Stimulated activated CD4-positive, alpha-beta T cell treated with anti-CD3 and anti-CD28 coated beads, Interleukin-15, amount 100 ng/mL, for 48 hours (primary cell): ENCODE measurements at regions not wholly inside any gene's neighbourhood (a gene's known extent, or its start where the extent isn't known, plus 50 kb on each side); places are given as distances from the start of the nearest gene placed in this dataset.

Experiments
- DNase-seq, 2 donors: peaks; one replicate each; pipeline ENCODE4 v3.0.0-alpha.2; 2020; ENCODE audit warnings: low read depth in 2 of 2

DNA sequence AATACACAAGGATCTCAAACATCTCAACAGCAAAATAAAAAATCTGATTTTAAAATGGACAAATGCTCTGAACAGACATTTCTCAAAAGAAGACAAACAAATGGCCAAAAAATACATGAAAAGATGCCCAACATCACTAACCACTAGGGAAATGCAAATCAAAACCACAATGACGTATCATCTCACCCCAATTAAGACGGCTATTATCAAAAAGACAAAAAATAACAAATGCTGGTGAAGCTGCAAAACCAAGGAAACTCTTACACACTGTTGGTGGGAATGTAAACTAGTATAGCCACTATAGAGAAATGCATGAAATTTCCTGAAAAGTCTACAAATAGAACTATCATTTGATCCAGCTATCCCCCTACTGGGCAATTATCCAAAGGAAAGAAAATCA lies 145.0 kb downstream of the BTG1 start:
- no peak for DNase-seq

GRCh38 chr12:91999823-92000222 lies 145.8 kb downstream of the BTG1 start:
- no peak for DNase-seq

DNA sequence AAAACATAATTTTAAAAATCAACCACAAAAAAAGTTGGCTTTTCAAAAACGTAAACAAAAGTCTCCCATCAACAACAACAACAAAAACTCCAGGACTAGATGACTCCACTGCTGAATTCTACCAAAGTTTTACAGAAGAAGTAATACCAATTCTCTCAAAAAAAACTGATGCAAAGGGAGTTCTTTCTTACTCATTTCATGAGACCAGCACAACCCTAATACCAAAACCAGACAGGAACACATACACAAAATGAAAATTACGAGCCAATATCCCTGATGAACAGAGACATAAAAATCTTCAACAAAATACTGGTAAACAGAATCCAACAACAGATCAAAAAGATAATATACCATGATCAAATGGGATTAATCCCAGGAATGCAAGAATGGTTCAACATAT lies 147.3 kb downstream of the BTG1 start:
- no peak for DNase-seq

DNA sequence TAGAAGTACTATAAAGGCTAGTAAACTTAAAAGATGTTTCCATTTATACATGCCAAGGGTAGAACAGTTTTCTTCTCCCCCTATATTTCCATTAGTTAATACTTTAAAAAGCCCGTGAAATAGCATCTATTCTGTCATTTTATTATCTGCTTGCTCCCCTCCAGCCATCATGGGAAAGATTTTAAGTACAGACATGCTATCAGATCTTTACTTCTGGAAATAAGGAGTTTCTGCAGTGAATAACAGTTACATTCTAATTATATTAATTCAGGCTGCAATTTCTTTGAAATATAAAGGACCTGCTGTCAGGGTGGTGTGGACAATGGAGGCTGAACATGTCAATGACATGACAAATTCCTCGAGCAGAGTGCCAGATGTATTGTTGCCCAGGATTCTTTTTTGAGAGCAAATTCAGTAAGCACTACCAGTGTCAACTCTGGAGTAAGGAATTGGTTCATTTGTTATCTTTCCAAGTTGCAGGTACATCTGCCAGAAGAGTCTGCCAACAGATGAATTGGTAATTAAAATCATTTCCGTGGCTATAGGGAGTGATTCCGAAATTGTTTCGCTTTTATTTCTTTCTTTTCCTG lies 151.3 kb downstream of the BTG1 start:
- no peak for DNase-seq

DNA sequence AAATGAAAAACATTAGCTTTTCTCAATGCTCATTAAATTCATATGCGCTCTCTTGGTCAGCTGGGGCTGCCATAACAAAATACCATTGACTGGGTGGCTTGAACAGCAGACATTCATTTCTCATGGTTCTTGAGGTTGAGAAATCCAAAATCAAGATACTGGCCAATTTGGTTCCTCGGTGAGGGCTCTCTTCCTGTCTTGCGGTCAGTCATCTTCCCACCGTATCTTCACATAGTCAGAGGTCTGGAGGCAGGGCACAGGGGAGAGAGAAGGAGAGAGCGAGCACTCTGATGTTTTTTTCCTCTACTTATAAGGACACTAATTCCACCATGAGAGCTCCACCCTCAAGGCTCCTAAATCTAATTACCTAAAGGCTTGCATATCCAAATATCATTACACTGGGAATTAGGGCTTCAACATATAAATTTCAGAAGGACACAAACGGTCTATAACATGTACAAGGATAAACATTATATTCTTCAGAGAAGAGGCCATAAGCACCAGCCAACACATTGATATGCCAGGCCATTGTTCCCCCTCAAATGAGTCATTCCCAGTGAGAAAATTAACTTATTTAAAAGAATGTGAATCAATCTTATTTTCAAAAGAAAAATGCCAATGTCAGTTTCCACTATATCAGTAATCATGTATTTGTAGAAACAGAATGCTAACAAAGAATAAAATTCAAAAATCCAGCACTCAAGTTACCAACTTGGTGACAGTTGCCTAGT lies 152.2 kb downstream of the BTG1 start:
- no peak for DNase-seq

- DNase-seq, result no peak
Measured at GRCh38 chr12:91991399-91992187, 154.1 kb downstream of the BTG1 start.

DNA sequence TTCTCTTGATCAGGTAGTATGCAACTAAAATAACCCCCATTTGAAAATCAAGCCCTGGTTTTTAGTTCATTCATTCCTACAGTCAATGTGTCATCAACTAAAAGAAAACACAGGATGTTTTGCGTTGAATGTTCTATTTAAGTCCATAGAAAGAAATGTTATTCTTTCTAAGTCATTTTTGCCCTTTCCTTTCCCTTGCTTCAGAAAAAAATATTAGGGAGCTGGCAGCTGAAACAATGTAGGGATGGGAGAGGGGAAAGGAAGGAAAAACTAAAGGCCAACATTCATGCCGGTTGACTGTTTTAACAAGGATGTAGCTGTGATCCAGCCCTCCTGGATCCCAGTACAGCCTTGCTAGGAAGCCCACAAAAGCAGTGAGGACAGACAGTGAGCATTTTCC lies 155.1 kb downstream of the BTG1 start:
- no peak for DNase-seq

DNA sequence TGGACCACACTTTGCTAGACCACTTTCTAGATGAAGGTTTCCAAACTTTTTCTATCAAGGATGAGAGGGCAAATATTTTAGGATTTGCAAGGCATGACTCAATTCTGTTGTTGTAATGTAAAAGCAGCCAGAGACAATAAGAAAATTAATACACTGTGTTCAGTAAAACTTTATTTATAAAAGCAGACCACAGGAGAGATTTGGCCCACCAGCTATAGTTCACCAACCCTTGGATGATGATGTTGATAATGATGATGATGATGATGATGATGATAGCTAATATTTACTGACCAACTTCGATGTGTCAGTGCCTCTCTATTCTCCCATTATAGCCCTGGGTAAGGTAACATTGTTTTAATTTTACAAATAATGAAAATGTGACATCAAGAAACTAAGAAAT lies 156.5 kb downstream of the BTG1 start:
- no peak for DNase-seq

GRCh38 chr12:91988086-91988923 lies 157.3 kb downstream of the BTG1 start:
- no peak for DNase-seq

- no peak for DNase-seq
Measured at GRCh38 chr12:91986084-91986483, 159.6 kb downstream of the BTG1 start.

GRCh38 chr12:91985002-91985787 lies 160.5 kb downstream of the BTG1 start:
- DNase-seq, result no peak

DNA sequence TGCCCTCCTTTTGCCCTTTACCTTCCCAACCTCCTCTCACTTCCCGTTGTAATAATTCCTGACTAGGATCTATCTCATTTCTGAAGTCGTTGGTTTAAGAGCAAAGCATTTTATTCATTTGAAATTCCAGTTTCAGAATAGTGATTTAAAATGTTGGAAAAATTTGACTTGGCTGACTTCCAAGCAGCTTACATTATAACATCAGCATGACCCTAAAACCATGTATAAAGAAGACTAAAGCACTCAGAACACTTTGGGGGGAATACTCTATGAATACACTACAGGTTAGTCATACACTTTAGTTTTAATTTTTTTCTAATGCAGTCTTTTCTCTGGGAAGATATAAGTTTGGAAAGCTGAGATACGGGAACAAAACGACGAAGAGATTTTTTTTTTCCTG lies 161.1 kb downstream of the BTG1 start:
- no peak for DNase-seq

DNA sequence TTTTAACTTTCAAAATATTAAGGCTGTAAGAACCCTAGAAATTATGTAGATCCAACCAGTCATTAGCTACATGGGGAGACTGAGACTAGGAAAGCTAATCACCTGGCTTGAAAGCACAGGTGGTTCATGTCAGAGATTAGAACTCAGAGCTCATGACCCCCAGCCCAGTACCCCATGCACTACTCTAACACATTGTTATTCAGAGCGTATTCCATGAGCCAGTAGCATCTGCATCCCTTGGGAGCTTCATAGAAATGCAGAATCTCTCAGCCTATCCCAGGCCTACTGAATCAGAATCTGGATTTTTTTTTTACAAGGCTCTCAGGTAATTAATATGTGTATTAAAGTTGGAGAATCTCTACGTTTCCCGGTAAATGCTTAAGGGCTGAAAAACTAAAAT lies 161.7 kb downstream of the BTG1 start:
- no peak for DNase-seq

DNA sequence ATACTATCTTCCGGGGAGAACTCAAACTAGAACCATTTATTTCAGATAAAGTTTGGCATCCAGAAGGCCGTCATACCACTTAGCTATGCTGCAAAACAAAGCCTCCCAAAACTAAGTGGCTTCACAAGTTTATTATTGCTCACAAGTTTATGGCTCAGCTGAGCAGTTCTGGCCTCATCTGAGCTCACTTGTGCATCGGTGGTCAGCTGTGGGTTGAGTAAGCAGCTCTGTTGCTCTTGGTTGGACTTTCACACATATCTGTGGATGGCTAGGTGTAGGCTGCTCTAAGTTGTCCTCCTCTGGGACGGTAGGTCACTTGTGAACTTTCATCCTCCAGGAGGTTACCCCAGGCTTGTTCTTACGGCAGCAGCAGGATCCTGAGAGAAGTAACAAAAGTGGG lies 162.7 kb downstream of the BTG1 start:
- DNase-seq, result no peak

- DNase-seq, result no peak
Measured at GRCh38 chr12:91980389-91980821, 165.2 kb downstream of the BTG1 start.

DNA sequence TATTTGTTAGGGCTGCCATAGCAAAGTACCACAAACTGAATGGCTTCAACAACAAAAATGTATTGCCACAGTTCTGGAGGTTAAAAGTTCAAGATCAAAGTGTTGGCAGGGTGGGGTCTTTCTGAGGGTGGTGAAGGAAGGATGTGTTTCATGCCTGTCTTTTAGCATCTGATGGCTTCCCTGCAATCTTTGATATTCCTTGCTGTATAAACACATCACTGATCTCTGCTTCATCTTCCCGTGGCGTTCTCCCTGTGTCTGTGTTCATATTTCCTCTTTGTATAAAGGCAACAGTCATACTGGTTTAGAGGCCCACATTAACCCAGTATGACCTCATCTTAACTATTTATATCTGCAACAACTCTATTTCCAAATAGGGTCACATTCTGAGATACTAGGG lies 167.5 kb downstream of the BTG1 start:
- DNase-seq, result no peak

DNA sequence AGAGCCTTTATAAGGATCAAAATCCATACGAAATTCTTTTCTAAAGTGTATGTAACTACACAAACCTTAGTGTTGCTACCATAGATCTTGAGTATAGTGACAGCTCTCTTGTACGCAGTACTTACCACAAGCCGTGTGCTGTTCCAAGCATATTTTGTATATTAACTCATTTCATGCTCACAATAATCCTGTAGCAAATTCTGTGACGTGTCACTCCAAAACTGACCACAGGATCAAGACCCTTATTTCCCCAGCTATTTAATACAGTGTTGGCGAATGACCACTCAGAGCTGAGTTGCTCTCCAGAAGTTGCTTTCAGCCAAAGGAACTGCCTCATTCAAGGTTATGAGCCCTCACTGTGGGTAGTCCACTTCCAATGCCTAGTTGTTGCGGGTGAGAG lies 169.8 kb downstream of the BTG1 start:
- no peak for DNase-seq

- no peak for DNase-seq
Measured at GRCh38 chr12:91974541-91975085, 171.0 kb downstream of the BTG1 start.

DNA sequence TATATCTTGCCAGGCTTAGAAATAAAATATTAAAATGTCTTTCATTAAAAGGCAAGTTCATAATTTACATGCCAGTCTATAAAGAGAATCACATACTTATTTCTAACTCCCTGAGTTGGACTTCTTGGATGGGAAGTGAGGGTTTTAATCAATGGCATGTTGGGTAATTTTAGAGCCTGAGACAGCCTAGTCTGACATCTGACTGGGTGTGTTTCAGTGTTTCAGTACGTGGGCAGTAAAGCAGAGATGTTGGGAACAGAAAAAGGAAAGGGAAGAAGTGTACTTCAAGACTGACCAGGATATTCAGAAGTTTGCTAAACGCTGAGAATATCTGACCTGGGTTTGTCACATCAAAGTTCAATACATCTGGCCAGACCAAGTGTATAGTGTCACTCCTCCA lies 171.8 kb downstream of the BTG1 start:
- DNase-seq, result no peak

- DNase-seq, result no peak
Measured at GRCh38 chr12:91972896-91973295, 172.8 kb downstream of the BTG1 start.

- DNase-seq, result no peak
Measured at GRCh38 chr12:91968777-91969171, 176.9 kb downstream of the BTG1 start.
